Stimulated activated CD8-positive, alpha-beta memory T cell treated with anti-CD3 and anti-CD28 coated beads, Interleukin-15, amount 100 ng/mL, for 48 hours (primary cell): ENCODE measurements at regions not wholly inside any gene's neighbourhood (a gene's known extent, or its start where the extent isn't known, plus 50 kb on each side); places are given as distances from the start of the nearest gene placed in this dataset.
"Not testable (repeated sequence)": the region's sequence is repeated elsewhere in the genome, so short reads cannot be mapped to it uniquely, and the experiment has no call there.

Source experiments
- DNase-seq, 2 donors: peaks; one replicate each; pipeline ENCODE4 v3.0.0-alpha.2; 2020; ENCODE audit warnings: low read depth in 2 of 2

- DNase-seq, result not testable (repeated sequence)
These were observed 749.1 kb upstream of the DEFB115 start for GRCh38 chr20:30508382-30508781.

- DNase-seq, result no peak
These were observed 746.0 kb upstream of the DEFB115 start for GRCh38 chr20:30511322-30512030.

DNA sequence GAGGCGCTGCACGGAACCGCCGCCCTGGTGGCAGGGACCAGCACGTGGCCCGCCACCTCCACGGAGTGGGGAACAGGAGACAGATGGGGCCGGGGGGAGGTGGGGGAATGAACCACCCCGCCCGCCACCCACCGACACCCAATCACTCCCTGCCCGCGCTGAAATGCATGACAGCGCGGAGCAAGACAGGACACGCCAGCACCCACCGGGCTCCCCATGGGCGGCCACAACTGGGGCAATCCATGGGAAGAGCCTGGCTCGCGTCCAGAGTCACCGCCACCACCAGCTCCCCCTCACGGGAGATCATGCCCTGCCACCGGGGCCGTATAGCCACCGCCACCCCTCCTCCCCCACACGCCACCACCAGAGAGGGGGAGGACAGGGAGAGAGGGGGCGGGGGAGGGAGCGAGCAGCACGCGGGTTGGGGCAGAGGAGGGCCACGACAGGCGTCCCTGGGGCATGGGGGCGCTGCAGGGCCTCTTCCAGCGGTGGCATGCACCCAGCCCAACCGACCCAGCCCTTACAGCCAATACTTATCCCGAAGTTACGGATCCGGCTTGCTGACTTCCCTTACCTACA lies 744.3 kb upstream of the DEFB115 start:
- no peak for DNase-seq

DNA sequence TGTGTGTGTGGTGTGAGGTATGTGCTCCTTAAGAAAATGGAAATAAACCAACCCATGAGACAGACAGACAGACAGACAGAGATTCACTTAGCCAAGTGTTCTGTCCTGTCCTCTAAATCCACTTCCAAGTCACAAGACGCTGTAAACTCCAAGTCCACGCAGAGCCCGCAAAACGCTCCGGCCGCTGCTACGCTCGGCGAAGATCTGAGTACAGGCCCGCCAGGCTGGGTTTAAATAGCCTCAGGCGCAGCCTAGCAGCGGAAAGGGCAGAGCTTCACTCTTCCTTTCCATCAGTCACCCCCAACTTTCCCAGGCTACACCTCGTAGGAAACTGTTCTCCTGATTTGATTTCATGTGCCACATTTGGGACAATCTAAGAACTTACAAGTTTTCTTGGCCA lies 741.5 kb upstream of the DEFB115 start:
- DNase-seq, result not testable (repeated sequence)

- not testable (repeated sequence) for DNase-seq
These were observed 738.6 kb upstream of the DEFB115 start for GRCh38 chr20:30518906-30519305.

DNA sequence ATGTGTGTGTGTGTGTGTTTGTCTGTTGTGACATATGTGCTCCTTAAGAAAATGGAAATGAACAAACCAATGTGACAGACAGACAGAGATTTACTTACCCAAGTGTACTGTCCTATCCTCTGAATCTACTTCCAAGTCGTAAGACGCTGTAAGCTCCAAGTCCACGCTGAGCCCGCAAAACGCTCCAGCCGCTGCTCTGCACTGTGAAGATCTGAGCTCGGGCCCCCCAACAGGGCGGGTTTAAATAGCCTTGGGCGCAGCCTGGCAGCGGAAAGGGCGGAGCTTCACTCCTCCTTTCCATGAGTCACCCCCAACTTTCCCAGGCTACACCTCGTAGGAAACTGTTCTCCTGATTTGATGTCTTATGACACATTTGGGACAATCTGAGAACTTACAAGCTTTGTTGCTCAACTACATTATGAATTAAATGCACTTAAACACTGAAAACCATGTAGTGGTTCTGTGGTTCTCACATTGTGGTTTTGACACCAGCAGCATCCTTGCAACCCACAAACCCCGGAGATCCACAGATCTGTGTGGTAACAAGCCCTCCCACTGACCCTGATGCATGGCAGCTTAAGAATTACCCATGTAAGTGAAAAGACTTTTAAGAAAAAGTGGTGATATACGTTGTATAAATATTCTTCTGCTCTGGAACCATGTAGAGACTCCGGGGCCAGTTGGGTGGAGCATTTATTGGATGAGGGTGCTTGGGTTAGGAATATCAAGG lies 735.6 kb upstream of the DEFB115 start:
- DNase-seq, result not testable (repeated sequence)

DNA sequence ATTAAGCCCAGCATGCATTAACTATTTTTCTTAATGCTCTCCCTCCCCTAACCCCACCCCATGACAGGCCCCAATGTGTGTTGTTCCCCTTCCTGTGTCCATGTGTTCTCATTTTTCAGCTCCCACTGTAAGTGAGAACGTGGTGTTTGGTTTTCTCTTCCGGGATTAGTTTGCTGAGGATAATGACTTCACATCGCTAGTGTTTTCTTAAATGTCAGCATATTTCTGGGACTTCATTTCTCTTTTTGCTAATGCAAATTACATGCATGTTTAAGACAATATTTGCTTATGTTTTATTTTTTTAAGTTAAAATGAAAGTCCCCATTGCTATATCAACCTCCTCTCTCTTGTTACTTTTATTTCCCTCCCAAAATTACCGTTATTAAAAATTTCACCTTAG lies 733.3 kb upstream of the DEFB115 start:
- DNase-seq, result not testable (repeated sequence)

DNA sequence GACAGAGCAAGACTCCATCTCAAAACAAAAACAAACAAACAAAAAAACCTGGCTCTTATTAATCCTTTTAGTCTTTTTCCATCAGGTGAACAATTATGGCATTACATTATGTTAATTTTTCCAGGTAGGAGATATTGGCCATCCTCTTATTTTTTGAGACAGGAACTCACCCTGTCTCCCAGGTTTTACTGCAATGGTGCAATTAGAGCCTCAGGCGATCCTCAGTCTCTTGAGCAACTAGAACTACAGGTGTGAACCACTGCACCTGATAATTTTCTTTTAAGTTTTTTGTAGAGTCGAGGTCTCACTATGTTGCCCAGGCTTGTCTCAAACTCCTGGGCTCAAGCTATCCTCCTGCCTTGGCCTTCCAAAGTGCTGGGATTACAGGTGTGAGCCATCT lies 732.7 kb upstream of the DEFB115 start:
- not testable (repeated sequence) for DNase-seq

GRCh38 chr20:30533653-30534052 lies 723.8 kb upstream of the DEFB115 start:
- DNase-seq, result not testable (repeated sequence)

- DNase-seq, result not testable (repeated sequence)
These were observed 720.0 kb upstream of the DEFB115 start for GRCh38 chr20:30537459-30537858.

DNA sequence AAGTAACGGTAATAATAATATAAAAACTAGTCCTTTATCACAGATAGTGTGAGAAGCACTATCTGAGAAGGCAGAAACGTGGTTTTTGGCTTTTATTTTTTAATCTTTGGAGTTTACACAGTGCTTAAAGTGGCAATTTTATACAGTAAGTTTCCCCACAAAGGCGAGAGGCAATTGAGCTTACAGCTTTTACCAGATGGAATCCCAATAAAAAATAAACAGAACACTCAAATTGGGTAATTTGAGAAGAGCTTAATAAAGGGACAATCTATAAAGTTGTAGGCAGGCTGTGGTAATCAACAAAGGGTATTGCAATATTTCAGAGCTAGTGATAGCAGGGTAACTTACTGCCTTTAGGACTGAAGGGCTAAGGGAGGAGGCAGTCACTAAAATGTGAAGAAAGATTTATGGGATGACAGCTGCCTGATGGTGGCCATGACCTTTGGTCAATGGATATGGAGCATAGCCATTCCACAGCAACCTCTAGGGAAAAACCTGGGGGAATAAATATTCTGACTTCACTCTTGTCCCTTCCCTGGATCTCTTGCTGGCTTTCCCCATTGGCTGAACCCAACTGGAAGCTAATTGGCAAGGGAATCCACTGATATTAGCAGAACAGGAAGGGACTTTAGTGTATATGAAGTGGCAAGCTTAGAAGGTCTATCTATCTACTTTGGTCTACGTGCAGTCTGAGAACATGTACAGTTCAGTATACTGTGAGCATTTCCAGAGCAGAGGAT lies 717.0 kb upstream of the DEFB115 start:
- not testable (repeated sequence) for DNase-seq

GRCh38 chr20:30551236-30551635 lies 706.2 kb upstream of the DEFB115 start:
- not testable (repeated sequence) for DNase-seq

GRCh38 chr20:30556797-30557196 lies 700.7 kb upstream of the DEFB115 start:
- DNase-seq, result not testable (repeated sequence)

GRCh38 chr20:30565086-30565485 lies 692.4 kb upstream of the DEFB115 start:
- DNase-seq, result not testable (repeated sequence)

DNA sequence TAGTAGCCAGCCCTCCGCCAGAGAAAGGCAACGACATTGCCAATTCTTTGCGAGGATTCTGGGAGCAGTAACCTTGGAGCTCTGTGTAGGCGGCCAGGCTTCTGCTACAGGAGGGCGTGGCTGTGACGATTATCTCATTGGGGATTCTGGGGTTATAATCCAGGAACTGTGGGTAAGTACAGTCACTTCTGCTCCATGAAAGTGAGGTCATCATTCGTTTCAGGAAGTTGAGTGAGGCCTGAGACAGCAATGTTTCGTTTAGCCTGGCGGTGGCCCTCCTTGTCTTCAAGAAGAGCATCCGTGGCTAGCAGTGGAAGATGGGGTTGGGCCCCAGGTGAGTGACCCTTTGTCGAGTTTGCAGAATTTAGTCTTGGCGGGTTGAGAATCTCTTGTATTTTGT lies 687.6 kb upstream of the DEFB115 start:
- DNase-seq, result not testable (repeated sequence)

DNA sequence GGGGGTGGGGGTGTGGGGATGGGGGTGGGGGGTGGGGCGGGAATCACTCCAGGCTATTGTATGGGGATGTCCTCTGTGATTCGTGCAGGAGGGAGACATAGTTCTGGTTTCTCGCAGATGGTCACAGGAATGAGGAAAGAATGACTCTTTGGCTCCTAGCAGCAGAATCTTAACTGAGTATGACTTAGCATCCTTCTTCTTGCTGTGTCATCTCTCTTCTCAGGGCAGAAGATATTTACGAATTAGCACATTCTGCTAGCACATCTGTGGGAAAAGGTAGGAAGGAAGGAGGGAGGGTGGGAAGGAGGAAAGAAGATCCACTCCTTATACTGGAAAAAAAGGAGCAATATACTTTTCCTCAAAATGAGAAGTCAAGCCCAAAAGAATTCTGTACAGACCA lies 686.8 kb upstream of the DEFB115 start:
- not testable (repeated sequence) for DNase-seq

DNA sequence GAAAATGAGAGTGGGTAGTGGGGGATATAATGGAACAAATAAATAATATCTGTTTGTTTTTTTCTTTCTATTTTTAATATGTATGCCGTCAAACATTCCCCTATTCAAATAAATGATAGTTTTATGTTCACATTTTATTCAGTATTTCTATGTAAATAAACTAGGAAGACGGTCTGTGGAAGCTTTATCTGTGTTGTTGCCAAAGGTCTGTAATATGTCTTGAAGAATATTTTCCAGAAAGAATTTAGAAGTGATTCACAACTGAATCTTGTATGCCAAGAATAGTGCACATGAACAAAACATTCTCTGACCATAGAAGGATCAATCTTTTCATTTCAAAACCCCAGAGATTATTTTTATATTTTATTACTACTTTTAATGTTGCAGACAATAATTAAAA lies 683.1 kb upstream of the DEFB115 start:
- DNase-seq, result not testable (repeated sequence)

DNA sequence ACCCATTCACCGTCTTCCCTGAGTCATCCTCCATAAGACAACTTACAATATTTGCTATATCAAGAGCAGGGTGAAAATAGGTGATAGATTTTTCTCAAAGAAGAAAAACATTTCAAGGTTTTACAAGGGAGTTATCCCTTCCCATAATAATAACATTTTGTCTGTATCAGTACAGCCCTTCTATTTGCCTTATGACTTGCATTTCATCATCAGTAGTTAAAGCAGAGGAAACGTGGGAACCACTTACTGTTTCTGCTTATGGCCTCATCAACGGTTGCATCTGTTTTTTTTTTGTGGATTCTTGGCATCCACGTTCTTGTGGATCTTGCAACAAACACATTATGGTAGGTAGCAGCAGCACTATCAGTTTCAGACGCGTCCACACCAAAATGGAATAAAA lies 678.4 kb upstream of the DEFB115 start:
- not testable (repeated sequence) for DNase-seq

DNA sequence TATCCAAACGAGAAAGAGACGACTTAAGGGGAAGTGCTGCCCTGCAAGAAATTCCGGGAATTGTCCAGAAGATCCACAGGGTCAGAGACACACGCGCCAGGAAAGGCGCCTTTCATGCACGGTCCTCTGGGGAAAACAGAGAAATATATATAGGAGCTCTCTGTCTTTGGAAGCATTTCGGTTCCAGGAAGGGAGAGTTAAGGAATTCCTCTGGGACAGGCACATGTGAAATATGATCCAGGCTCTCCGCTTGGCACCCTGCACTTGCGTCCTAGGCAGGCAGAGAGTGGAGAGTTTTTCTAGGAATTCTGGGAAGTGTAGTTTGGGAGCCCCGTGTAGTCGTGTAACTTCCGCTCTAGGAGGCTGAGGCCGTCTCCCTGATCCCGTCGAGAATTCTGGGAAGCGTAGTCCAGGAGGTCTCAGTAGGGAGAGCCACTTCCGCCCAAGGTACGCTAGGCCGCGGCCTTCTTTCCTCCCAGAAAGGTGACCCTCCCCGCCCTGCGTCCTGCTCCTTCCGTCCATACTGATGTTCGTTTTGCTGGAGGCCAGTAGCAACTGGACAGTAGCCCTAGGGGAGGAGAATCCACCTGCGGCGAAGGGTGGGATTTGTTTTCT lies 677.5 kb upstream of the DEFB115 start:
- DNase-seq, result not testable (repeated sequence)

DNA sequence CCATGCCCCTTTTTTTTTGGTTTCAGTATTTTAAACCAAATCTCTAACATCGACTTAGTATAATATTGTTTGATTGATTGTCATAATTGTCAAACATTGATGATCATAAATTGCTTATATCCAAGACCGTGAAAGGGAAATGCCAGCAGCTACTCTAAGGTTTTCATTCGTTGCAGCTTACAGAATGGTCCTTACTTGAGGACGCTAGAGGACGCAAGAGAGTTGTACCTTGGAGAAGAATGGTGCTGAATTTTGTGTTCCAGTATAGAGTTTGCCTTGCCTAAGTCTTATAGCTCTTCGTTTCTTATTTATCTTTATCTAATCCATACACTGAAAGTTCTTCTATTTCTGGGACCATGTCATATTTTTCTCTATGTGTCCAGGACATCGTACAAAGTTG lies 675.6 kb upstream of the DEFB115 start:
- not testable (repeated sequence) for DNase-seq

- DNase-seq, result not testable (repeated sequence)
These were observed 673.1 kb upstream of the DEFB115 start for GRCh38 chr20:30584403-30584802.
